ENCODE measurements at regions not wholly inside any gene's neighbourhood (a gene's known extent, or its start where the extent isn't known, plus 50 kb on each side); places are given as distances from the start of the nearest gene placed in this dataset.

GRCh38 chr13:39186205-39186875 lies 148.1 kb downstream of the NHLRC3 start:
- no peak overlapping the region for H3K4me3 ChIP-seq (ENCODE audit: low read depth, low read length)
- TF ChIP-seq CTCF (IDR thresholded peaks at IDR 0.05; ENCODE audit: control insufficient read depth, extremely low read depth, insufficient read depth): no peak
- DNase-seq (ENCODE audit: low read depth): no peak

- TF ChIP-seq CTCF (IDR thresholded peaks at IDR 0.05; ENCODE audit: control insufficient read depth, extremely low read depth, insufficient read depth): no peak
- no peak overlapping the region for H3K4me3 ChIP-seq (ENCODE audit: low read depth, low read length)
- no peak for DNase-seq (ENCODE audit: low read depth)
These were observed 151.5 kb downstream of the NHLRC3 start for GRCh38 chr13:39189778-39190177.

- no peak overlapping the region for H3K4me3 ChIP-seq (ENCODE audit: low read depth, low read length)
- no peak for TF ChIP-seq CTCF (IDR thresholded peaks at IDR 0.05; ENCODE audit: control insufficient read depth, extremely low read depth, insufficient read depth)
- DNase-seq (ENCODE audit: low read depth): no peak
These were observed 158.8 kb downstream of the NHLRC3 start for GRCh38 chr13:39196965-39197646.

- no peak for TF ChIP-seq CTCF (IDR thresholded peaks at IDR 0.05; ENCODE audit: control insufficient read depth, extremely low read depth, insufficient read depth)
- H3K4me3 ChIP-seq (ENCODE audit: low read depth, low read length): no peak overlapping the region
- no peak for DNase-seq (ENCODE audit: low read depth)
These were observed 159.4 kb downstream of the NHLRC3 start for GRCh38 chr13:39197647-39198007.

- TF ChIP-seq CTCF (IDR thresholded peaks at IDR 0.05; ENCODE audit: control insufficient read depth, extremely low read depth, insufficient read depth): no peak
- DNase-seq (ENCODE audit: low read depth): no peak
- no peak overlapping the region for H3K4me3 ChIP-seq (ENCODE audit: low read depth, low read length)
These were observed 162.1 kb downstream of the NHLRC3 start for GRCh38 chr13:39200249-39200910.

GRCh38 chr13:39201180-39201579 lies 162.9 kb downstream of the NHLRC3 start:
- no peak for TF ChIP-seq CTCF (IDR thresholded peaks at IDR 0.05; ENCODE audit: control insufficient read depth, extremely low read depth, insufficient read depth)
- H3K4me3 ChIP-seq (ENCODE audit: low read depth, low read length): no peak overlapping the region
- no peak for DNase-seq (ENCODE audit: low read depth)
